ENCODE measurements at regions not wholly inside any gene's neighbourhood (a gene's known extent, or its start where the extent isn't known, plus 50 kb on each side); places are given as distances from the start of the nearest gene placed in this dataset.

GRCh38 chr4:96465834-96466233 lies 625.9 kb downstream of the PDHA2 start:
- TF ChIP-seq, protein P1, sequence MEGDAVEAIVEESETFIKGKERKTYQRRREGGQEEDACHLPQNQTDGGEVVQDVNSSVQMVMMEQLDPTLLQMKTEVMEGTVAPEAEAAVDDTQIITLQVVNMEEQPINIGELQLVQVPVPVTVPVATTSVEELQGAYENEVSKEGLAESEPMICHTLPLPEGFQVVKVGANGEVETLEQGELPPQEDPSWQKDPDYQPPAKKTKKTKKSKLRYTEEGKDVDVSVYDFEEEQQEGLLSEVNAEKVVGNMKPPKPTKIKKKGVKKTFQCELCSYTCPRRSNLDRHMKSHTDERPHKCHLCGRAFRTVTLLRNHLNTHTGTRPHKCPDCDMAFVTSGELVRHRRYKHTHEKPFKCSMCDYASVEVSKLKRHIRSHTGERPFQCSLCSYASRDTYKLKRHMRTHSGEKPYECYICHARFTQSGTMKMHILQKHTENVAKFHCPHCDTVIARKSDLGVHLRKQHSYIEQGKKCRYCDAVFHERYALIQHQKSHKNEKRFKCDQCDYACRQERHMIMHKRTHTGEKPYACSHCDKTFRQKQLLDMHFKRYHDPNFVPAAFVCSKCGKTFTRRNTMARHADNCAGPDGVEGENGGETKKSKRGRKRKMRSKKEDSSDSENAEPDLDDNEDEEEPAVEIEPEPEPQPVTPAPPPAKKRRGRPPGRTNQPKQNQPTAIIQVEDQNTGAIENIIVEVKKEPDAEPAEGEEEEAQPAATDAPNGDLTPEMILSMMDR (conservative IDR thresholded peaks at IDR 0.05): no peak
- no peak for TF ChIP-seq ZFX (IDR thresholded peaks at IDR 0.05)
